GM18505 (cell line): ENCODE measurements at regions not wholly inside any gene's neighbourhood (a gene's known extent, or its start where the extent isn't known, plus 50 kb on each side); places are given as distances from the start of the nearest gene placed in this dataset.

Experiments
- ATAC-seq: cut with Tn5 transposase; IDR thresholded peaks from one replicate; pipeline ENCODE4 v1.9.1; 2021; ENCODE audit not compliant: unreplicated experiment
- POLR2A ChIP-seq: IDR thresholded peaks from 4 replicates; pipeline ENCODE4 v1.6.1; 2011; ENCODE audit warnings: borderline replicate concordance; ENCODE audit not compliant: insufficient read depth, insufficient read length; ENCODE audit errors: extremely low read depth

- no peak for TF ChIP-seq POLR2A
- no peak for ATAC-seq
These were observed 282.3 kb downstream of the FAT3 start for GRCh38 chr11:92506809-92507336.

- ATAC-seq, result no peak
These were observed 286.0 kb downstream of the FAT3 start for GRCh38 chr11:92510591-92510990.

GRCh38 chr11:92511522-92512203, 287.0 kb downstream of the FAT3 start:
- no peak for TF ChIP-seq POLR2A
- no peak for ATAC-seq

More at GRCh38 chr11:92510591-92510990, 286.0 kb downstream of the FAT3 start:
- TF ChIP-seq POLR2A, result no peak

GRCh38 chr11:92512204-92512569, 287.6 kb downstream of the FAT3 start:
- TF ChIP-seq POLR2A, result no peak
- ATAC-seq, result no peak

- TF ChIP-seq POLR2A, result no peak
- no peak for ATAC-seq
These were observed 299.0 kb downstream of the FAT3 start for GRCh38 chr11:92523611-92524010.

- ATAC-seq, result no peak
These were observed 299.9 kb downstream of the FAT3 start for GRCh38 chr11:92524542-92524941.

GRCh38 chr11:92527467-92527866, 302.8 kb downstream of the FAT3 start:
- no peak for TF ChIP-seq POLR2A
- no peak for ATAC-seq

More at GRCh38 chr11:92524542-92524941, 299.9 kb downstream of the FAT3 start:
- TF ChIP-seq POLR2A, result no peak

GRCh38 chr11:92528001-92528400, 303.4 kb downstream of the FAT3 start:
- no peak for TF ChIP-seq POLR2A
- no peak for ATAC-seq

- ATAC-seq, result no peak
- no peak for TF ChIP-seq POLR2A
These were observed 306.6 kb downstream of the FAT3 start for GRCh38 chr11:92531065-92531739.

- no peak for TF ChIP-seq POLR2A
- no peak for ATAC-seq
These were observed 309.2 kb downstream of the FAT3 start for GRCh38 chr11:92533657-92534335.

GRCh38 chr11:92536883-92537282, 312.3 kb downstream of the FAT3 start:
- TF ChIP-seq POLR2A, result no peak
- no peak for ATAC-seq

- TF ChIP-seq POLR2A, result no peak
- ATAC-seq, result no peak
These were observed 315.5 kb downstream of the FAT3 start for GRCh38 chr11:92540096-92540495.

GRCh38 chr11:92545906-92546471, 321.4 kb downstream of the FAT3 start:
- no peak for TF ChIP-seq POLR2A
- no peak for ATAC-seq
